ENCODE measurements at regions not wholly inside any gene's neighbourhood (a gene's known extent, or its start where the extent isn't known, plus 50 kb on each side); places are given as distances from the start of the nearest gene placed in this dataset.

GRCh38 chr20:12063106-12063684 is 145.5 kb downstream of the BTBD3 start (continued):
- TF ChIP-seq ELK4 (IDR thresholded peaks at IDR 0.05; ENCODE audit: borderline replicate concordance, low read depth, low read length): no peak

GRCh38 chr20:12064540-12064939 is 146.8 kb downstream of the BTBD3 start:
- no peak for TF ChIP-seq ZBTB44 (tag by site-specific recombination; IDR thresholded peaks at IDR 0.05)
- no peak for TF ChIP-seq GLI4 (tag by site-specific recombination; IDR thresholded peaks at IDR 0.05)
- no peak for TF ChIP-seq ZBTB1 (tag by site-specific recombination; IDR thresholded peaks at IDR 0.05)
- no peak for TF ChIP-seq BCL11A (tag by site-specific recombination; IDR thresholded peaks at IDR 0.05; ENCODE audit: low read depth)
- ChIA-PET CTCF (no interaction called here), POLR2A (no interaction called here)
- no peaks in the 10 kb centered on the region for H3K36me3 ChIP-seq (ENCODE audit: control insufficient read depth in 2 of 2, insufficient read depth in 1 of 2, low read length in 2 of 2)
- H3K4me1 ChIP-seq (ENCODE audit: control insufficient read depth, insufficient read depth, low read length): no peaks in the 10 kb centered on the region
- H3K4me3 ChIP-seq (ENCODE audit: low read depth, low read length): no peak overlapping the region
- H3K27ac ChIP-seq (ENCODE audit: extremely low read depth, low read depth, low read length): no peak overlapping the region
- H3K9me3 ChIP-seq (ENCODE audit: control insufficient read depth, insufficient read depth, low read depth, low read length): no peaks in the 10 kb centered on the region

GRCh38 chr20:12067686-12068085 is 150.0 kb downstream of the BTBD3 start:
- no peak overlapping the region for H3K4me3 ChIP-seq (ENCODE audit: low read depth, low read length)
- no peak overlapping the region for H3K27ac ChIP-seq (ENCODE audit: extremely low read depth, low read depth, low read length)
- H3K36me3 ChIP-seq (ENCODE audit: control insufficient read depth in 2 of 2, insufficient read depth in 1 of 2, low read length in 2 of 2): no peaks in the 10 kb centered on the region
- no peaks in the 10 kb centered on the region for H3K4me1 ChIP-seq (ENCODE audit: control insufficient read depth, insufficient read depth, low read length)
- POLR2A ChIA-PET: no interaction called here
- no peak for TF ChIP-seq ZFHX2 (tag by site-specific recombination; conservative IDR thresholded peaks at IDR 0.05)
- no peak for TF ChIP-seq ZNF324 (tag by site-specific recombination; IDR thresholded peaks at IDR 0.05)
- TF ChIP-seq ZNF146 (tag by site-specific recombination; IDR thresholded peaks at IDR 0.05): no peak
- no peak for TF ChIP-seq ZNF140 (tag by site-specific recombination; IDR thresholded peaks at IDR 0.05)
- TF ChIP-seq ZNF214 (tag by site-specific recombination; IDR thresholded peaks at IDR 0.05; ENCODE audit: borderline replicate concordance): no peak
- TF ChIP-seq ZNF660 (tag by site-specific recombination; IDR thresholded peaks at IDR 0.05): no peak
- TF ChIP-seq ZNF530 (tag by site-specific recombination; IDR thresholded peaks at IDR 0.05; ENCODE audit: low read depth): no peak
- no peak for TF ChIP-seq KLF1 (tag by site-specific recombination; IDR thresholded peaks at IDR 0.05)
- no peak for TF ChIP-seq OVOL3 (tag by site-specific recombination; IDR thresholded peaks at IDR 0.05)
- no peak for TF ChIP-seq ZNF350 (tag by site-specific recombination; IDR thresholded peaks at IDR 0.05)
- no peak for TF ChIP-seq ZNF623 (tag by site-specific recombination; IDR thresholded peaks at IDR 0.05)
- no peak for TF ChIP-seq TRIM28 (IDR thresholded peaks at IDR 0.05; ENCODE audit: borderline replicate concordance, low read length)
- no peak for TF ChIP-seq ZNF114 (tag by site-specific recombination; IDR thresholded peaks at IDR 0.05)
- H3K9me3 ChIP-seq (ENCODE audit: control insufficient read depth, insufficient read depth, low read depth, low read length): no peaks in the 10 kb centered on the region
- CTCF ChIA-PET: interaction anchor here (1.8 kb wide), 1 partner anchor 55 kb away, joined by 6 read pairs; no protein-coding TSS in a partner anchor

GRCh38 chr20:12068121-12068520 is 150.4 kb downstream of the BTBD3 start:
- ChIA-PET POLR2A (interaction anchor here (0.6 kb wide), 1 partner anchor 247 kb away, joined by 5 read pairs; no protein-coding TSS in a partner anchor), CTCF (interaction anchor here (1.2 to 1.8 kb wide), 2 partner anchors 56 to 523 kb away, joined by 3 to 6 read pairs; no protein-coding TSS in a partner anchor)
- TF ChIP-seq ZNF843 (tag by site-specific recombination; IDR thresholded peaks at IDR 0.05): no peak
- TF ChIP-seq ZNF768 (tag by site-specific recombination; IDR thresholded peaks at IDR 0.05): no peak
- TF ChIP-seq ZNF654 (tag by site-specific recombination; IDR thresholded peaks at IDR 0.05; ENCODE audit: low read depth): no peak
- TF ChIP-seq ZNF513 (tag by site-specific recombination; IDR thresholded peaks at IDR 0.05): no peak
- no peak for TF ChIP-seq ZNF266 (tag by site-specific recombination; IDR thresholded peaks at IDR 0.05; ENCODE audit: low read depth)
- TF ChIP-seq ZNF138 (tag by site-specific recombination; IDR thresholded peaks at IDR 0.05; ENCODE audit: borderline replicate concordance): no peak
- TF ChIP-seq ZNF660 (tag by site-specific recombination; IDR thresholded peaks at IDR 0.05): no peak
- TF ChIP-seq ZNF335 (tag by site-specific recombination; conservative IDR thresholded peaks at IDR 0.05): no peak
- TF ChIP-seq ZNF623 (tag by site-specific recombination; IDR thresholded peaks at IDR 0.05): no peak
- TF ChIP-seq IKZF3 (tag by site-specific recombination; IDR thresholded peaks at IDR 0.05): no peak
- TF ChIP-seq KLF17 (tag by site-specific recombination; IDR thresholded peaks at IDR 0.05): no peak

More at GRCh38 chr20:12068121-12068520, 150.4 kb downstream of the BTBD3 start:
- Histone ChIP-seq H3K36me3 (ENCODE audit: control insufficient read depth in 2 of 2, insufficient read depth in 1 of 2, low read length in 2 of 2) (no peaks in the 10 kb centered on the region), H3K27ac (ENCODE audit: extremely low read depth, low read depth, low read length) (no peak overlapping the region), H3K4me1 (ENCODE audit: control insufficient read depth, insufficient read depth, low read length) (no peaks in the 10 kb centered on the region), H3K4me3 (ENCODE audit: low read depth, low read length) (no peak overlapping the region), H3K9me3 (ENCODE audit: control insufficient read depth, insufficient read depth, low read depth, low read length) (no peaks in the 10 kb centered on the region)
